ENCODE measurements at regions not wholly inside any gene's neighbourhood (a gene's known extent, or its start where the extent isn't known, plus 50 kb on each side); places are given as distances from the start of the nearest gene placed in this dataset.

GRCh38 chr2:172193331-172194089, 90.8 kb upstream of the DLX2 start:
- TF ChIP-seq CTCF (IDR thresholded peaks at IDR 0.05), result no peak
- Histone ChIP-seq H3K27ac (no peak overlapping the region), H3K27me3 (no peaks in the 10 kb centered on the region), H3K4me1 (no peaks in the 10 kb centered on the region), H3K4me3 (no peak overlapping the region), H3K9me3 (peaks cover 0 to 10% (median 6%) of the 10 kb centered on the region in 3 donors), H3K36me3 (no peaks in the 10 kb centered on the region)
- DNase-seq, result no peak
- intact Hi-C loops (cut with DNase I; ENCODE audit: low total_unique reads), result no loop called here

GRCh38 chr2:172195836-172196376, 93.2 kb upstream of the DLX2 start:
- H3K36me3 ChIP-seq, result no peaks in the 10 kb centered on the region
- H3K4me3 ChIP-seq, result no peak overlapping the region
- intact Hi-C loops (cut with DNase I; ENCODE audit: low total_unique reads), result no loop called here
- TF ChIP-seq CTCF (IDR thresholded peaks at IDR 0.05), result no peak
- peaks cover 5 to 15% (median 13%) of the 10 kb centered on the region in 3 donors for H3K9me3 ChIP-seq
- H3K27ac ChIP-seq, result no peak overlapping the region
- no peaks in the 10 kb centered on the region for H3K27me3 ChIP-seq
- H3K4me1 ChIP-seq, result no peaks in the 10 kb centered on the region
- no peak for DNase-seq

GRCh38 chr2:172196768-172197431, 94.2 kb upstream of the DLX2 start:
- no peak overlapping the region for H3K27ac ChIP-seq
- intact Hi-C loops (cut with DNase I; ENCODE audit: low total_unique reads), result no loop called here
- H3K4me1 ChIP-seq, result no peaks in the 10 kb centered on the region
- no peak for TF ChIP-seq CTCF (IDR thresholded peaks at IDR 0.05)
- H3K36me3 ChIP-seq, result no peaks in the 10 kb centered on the region
- DNase-seq, result no peak
- H3K9me3 ChIP-seq, result peaks cover 5 to 15% (median 13%) of the 10 kb centered on the region in 3 donors
- no peak overlapping the region for H3K4me3 ChIP-seq
- no peaks in the 10 kb centered on the region for H3K27me3 ChIP-seq

- no peak overlapping the region for H3K4me3 ChIP-seq
- peaks cover 5 to 15% (median 10%) of the 10 kb centered on the region in 3 donors for H3K9me3 ChIP-seq
- intact Hi-C loops (cut with DNase I; ENCODE audit: low total_unique reads), result no loop called here
These were observed 95.7 kb upstream of the DLX2 start for GRCh38 chr2:172198361-172198760.

GRCh38 chr2:172198908-172199307, 96.2 kb upstream of the DLX2 start:
- no peak overlapping the region for H3K27ac ChIP-seq
- intact Hi-C loops (cut with DNase I; ENCODE audit: low total_unique reads), result no loop called here
- no peaks in the 10 kb centered on the region for H3K4me1 ChIP-seq
- peaks cover 5 to 11% (median 5%) of the 10 kb centered on the region in 3 donors for H3K9me3 ChIP-seq
- no peaks in the 10 kb centered on the region for H3K27me3 ChIP-seq
- H3K4me3 ChIP-seq, result no peak overlapping the region
- TF ChIP-seq CTCF (IDR thresholded peaks at IDR 0.05), result no peak
- DNase-seq, result no peak
- H3K36me3 ChIP-seq, result no peaks in the 10 kb centered on the region

More at GRCh38 chr2:172198361-172198760, 95.7 kb upstream of the DLX2 start:
- Histone ChIP-seq H3K36me3 (no peaks in the 10 kb centered on the region), H3K27ac (no peak overlapping the region), H3K27me3 (no peaks in the 10 kb centered on the region), H3K4me1 (no peaks in the 10 kb centered on the region)
- no peak for DNase-seq
- no peak for TF ChIP-seq CTCF (IDR thresholded peaks at IDR 0.05)

All from tibial artery (tissue), 4 donors.